ENCODE measurements at regions not wholly inside any gene's neighbourhood (a gene's known extent, or its start where the extent isn't known, plus 50 kb on each side); places are given as distances from the start of the nearest gene placed in this dataset.
"Not testable (repeated sequence)": the region's sequence is repeated elsewhere in the genome, so short reads cannot be mapped to it uniquely, and the experiment has no call there.

GRCh38 chr6:135555550-135555949 lies 58.0 kb upstream of the AHI1 start:
- no peak overlapping the region for H3K27ac ChIP-seq
- no peak for TF ChIP-seq CTCF (IDR thresholded peaks at IDR 0.05)
- H3K4me1 ChIP-seq = no peaks in the 10 kb centered on the region
- H3K36me3 ChIP-seq = no peaks in the 10 kb centered on the region
- no peak for DNase-seq (ENCODE audit: low spot score)
- H3K27me3 ChIP-seq = no peaks in the 10 kb centered on the region
- H3K9me3 ChIP-seq = no peaks in the 10 kb centered on the region
- H3K4me3 ChIP-seq = no peak overlapping the region

GRCh38 chr6:135557582-135557981 lies 60.0 kb upstream of the AHI1 start:
- H3K36me3 ChIP-seq = no peaks in the 10 kb centered on the region
- H3K4me3 ChIP-seq = no peak overlapping the region
- no peaks in the 10 kb centered on the region for H3K9me3 ChIP-seq
- H3K4me1 ChIP-seq = no peaks in the 10 kb centered on the region
- H3K27ac ChIP-seq = no peak overlapping the region
- no peaks in the 10 kb centered on the region for H3K27me3 ChIP-seq
- no peak for TF ChIP-seq CTCF (IDR thresholded peaks at IDR 0.05)
- no peak for DNase-seq (ENCODE audit: low spot score)

GRCh38 chr6:135565605-135566004 lies 68.1 kb upstream of the AHI1 start:
- H3K4me3 ChIP-seq; H3K36me3 ChIP-seq; H3K9me3 ChIP-seq; H3K27me3 ChIP-seq; H3K4me1 ChIP-seq; H3K27ac ChIP-seq; DNase-seq (ENCODE audit: low spot score): not testable (repeated sequence)

- no peak overlapping the region for H3K4me3 ChIP-seq
- no peak overlapping the region for H3K27ac ChIP-seq
- no peak for DNase-seq (ENCODE audit: low spot score)
- TF ChIP-seq CTCF (IDR thresholded peaks at IDR 0.05) = no peak
- H3K27me3 ChIP-seq = no peaks in the 10 kb centered on the region
- no peaks in the 10 kb centered on the region for H3K9me3 ChIP-seq
- H3K36me3 ChIP-seq = no peaks in the 10 kb centered on the region
- peaks cover 0 to 9% of the 10 kb centered on the region in 2 donors for H3K4me1 ChIP-seq
Observed at GRCh38 chr6:135566311-135567068, 69.0 kb upstream of the AHI1 start.

GRCh38 chr6:135567375-135568083 lies 70.0 kb upstream of the AHI1 start:
- no peak for TF ChIP-seq CTCF (IDR thresholded peaks at IDR 0.05)
- H3K27ac ChIP-seq = no peak overlapping the region
- peaks cover 0 to 9% of the 10 kb centered on the region in 2 donors for H3K4me1 ChIP-seq
- H3K27me3 ChIP-seq = no peaks in the 10 kb centered on the region
- no peaks in the 10 kb centered on the region for H3K36me3 ChIP-seq
- no peak for DNase-seq (ENCODE audit: low spot score)
- H3K9me3 ChIP-seq = no peaks in the 10 kb centered on the region
- no peak overlapping the region for H3K4me3 ChIP-seq

GRCh38 chr6:135568379-135568778 lies 70.8 kb upstream of the AHI1 start:
- no peak for TF ChIP-seq CTCF (IDR thresholded peaks at IDR 0.05)
- Histone ChIP-seq H3K27me3 (no peaks in the 10 kb centered on the region), H3K4me3 (no peak overlapping the region), H3K27ac (no peak overlapping the region), H3K9me3 (no peaks in the 10 kb centered on the region), H3K36me3 (no peaks in the 10 kb centered on the region), H3K4me1 (peaks cover 0 to 9% of the 10 kb centered on the region in 2 donors)
- no peak for DNase-seq (ENCODE audit: low spot score)
